GM21367 (cell line): ENCODE measurements at regions not wholly inside any gene's neighbourhood (a gene's known extent, or its start where the extent isn't known, plus 50 kb on each side); places are given as distances from the start of the nearest gene placed in this dataset.

Experiments
- ATAC-seq: cut with Tn5 transposase; IDR thresholded peaks from one replicate; pipeline ENCODE4 v1.9.1; 2021; ENCODE audit not compliant: unreplicated experiment

GRCh38 chr6:148186916-148187315 is 155.7 kb upstream of the SASH1 start:
- ATAC-seq, result no peak

GRCh38 chr6:148192310-148192709 is 150.3 kb upstream of the SASH1 start:
- no peak for ATAC-seq

- no peak for ATAC-seq
Measured at GRCh38 chr6:148193063-148193680, 149.5 kb upstream of the SASH1 start.

- ATAC-seq, result no peak
Measured at GRCh38 chr6:148195511-148195910, 147.1 kb upstream of the SASH1 start.

- ATAC-seq, result no peak
Measured at GRCh38 chr6:148199584-148199983, 143.1 kb upstream of the SASH1 start.

- ATAC-seq, result no peak
Measured at GRCh38 chr6:148200293-148200692, 142.3 kb upstream of the SASH1 start.

- no peak for ATAC-seq
Measured at GRCh38 chr6:148200781-148201180, 141.9 kb upstream of the SASH1 start.

GRCh38 chr6:148203281-148203925 is 139.2 kb upstream of the SASH1 start:
- peak; percentile 18 for ATAC-seq

GRCh38 chr6:148203970-148204369 is 138.7 kb upstream of the SASH1 start:
- ATAC-seq, result peak; percentile 100

GRCh38 chr6:148208298-148208697 is 134.3 kb upstream of the SASH1 start:
- no peak for ATAC-seq

- ATAC-seq, result no peak
Measured at GRCh38 chr6:148211777-148212324, 130.8 kb upstream of the SASH1 start.

GRCh38 chr6:148212366-148212765 is 130.3 kb upstream of the SASH1 start:
- ATAC-seq, result no peak

GRCh38 chr6:148213366-148213765 is 129.3 kb upstream of the SASH1 start:
- no peak for ATAC-seq

- ATAC-seq, result no peak
Measured at GRCh38 chr6:148214667-148215066, 128.0 kb upstream of the SASH1 start.

GRCh38 chr6:148217051-148217450 is 125.6 kb upstream of the SASH1 start:
- ATAC-seq, result no peak

GRCh38 chr6:148217921-148218320 is 124.7 kb upstream of the SASH1 start:
- no peak for ATAC-seq

- ATAC-seq, result no peak
Measured at GRCh38 chr6:148218542-148219258, 123.9 kb upstream of the SASH1 start.

GRCh38 chr6:148221196-148221979 is 121.2 kb upstream of the SASH1 start:
- no peak for ATAC-seq

GRCh38 chr6:148222376-148222775 is 120.3 kb upstream of the SASH1 start:
- no peak for ATAC-seq

GRCh38 chr6:148222846-148223245 is 119.8 kb upstream of the SASH1 start:
- ATAC-seq, result no peak

GRCh38 chr6:148223424-148223842 is 119.2 kb upstream of the SASH1 start:
- no peak for ATAC-seq
